ENCODE measurements at regions not wholly inside any gene's neighbourhood (a gene's known extent, or its start where the extent isn't known, plus 50 kb on each side); places are given as distances from the start of the nearest gene placed in this dataset.

DNA sequence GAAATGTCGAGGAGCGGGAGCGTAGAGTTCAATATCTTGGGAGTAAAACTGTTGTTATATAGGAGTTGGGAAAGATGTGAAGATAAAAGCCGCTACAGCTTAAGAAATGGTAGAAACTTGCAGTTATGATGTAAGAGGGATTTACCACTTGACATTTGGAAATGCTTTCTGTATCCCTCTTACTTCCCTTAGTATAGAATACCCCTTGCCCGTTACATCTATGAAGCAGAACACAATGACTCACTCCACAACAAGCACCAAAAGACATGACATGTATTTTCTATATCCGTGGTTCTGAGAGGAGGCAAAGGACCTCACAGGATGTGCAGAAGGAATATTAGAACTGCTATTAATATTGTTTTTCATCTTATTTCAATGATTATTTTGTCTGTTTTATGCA, 254.2 kb upstream of the NR2F2 start:
- TF ChIP-seq CTCF (IDR thresholded peaks at IDR 0.05; ENCODE audit: insufficient read depth, low read length), result no peak
- TF ChIP-seq POLR2AphosphoS5 (IDR thresholded peaks at IDR 0.05; ENCODE audit: low read depth), result no peak
